ENCODE measurements at regions not wholly inside any gene's neighbourhood (a gene's known extent, or its start where the extent isn't known, plus 50 kb on each side); places are given as distances from the start of the nearest gene placed in this dataset.

DNA sequence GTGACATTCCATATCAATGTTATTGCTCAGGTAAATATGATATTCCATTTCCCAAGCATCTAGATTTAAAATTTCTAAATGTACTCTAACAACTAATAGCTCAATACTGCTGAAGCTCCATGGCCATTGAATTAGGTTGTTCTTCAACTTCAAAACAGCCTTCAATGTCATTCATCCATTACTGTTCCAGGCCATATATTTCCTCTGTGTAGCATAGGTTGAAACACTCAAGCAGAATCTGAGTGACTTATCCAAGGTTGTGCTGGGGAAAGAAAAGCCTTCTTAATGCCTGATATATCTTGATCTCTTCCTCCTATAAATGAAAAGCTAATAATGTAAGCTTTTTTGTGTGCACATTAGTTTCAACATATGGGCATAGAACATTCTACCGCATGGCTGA lies 142.1 kb upstream of the ARL4C start:
- DNase-seq (ENCODE audit: extremely low spot score), result peak; percentile 4
- Histone ChIP-seq H3K27ac (replicated peaks in 1 of 4) (no peak overlapping the region), H3K4me3 (no peak overlapping the region), H3K4me1 (no peaks in the 10 kb centered on the region), H3K36me3 (no peaks in the 10 kb centered on the region), H3K9me3 (peaks cover 0 to 13% (median 8%) of the 10 kb centered on the region in 4 donors), H3K27me3 (no peaks in the 10 kb centered on the region)
- intact Hi-C loops (cut with DNase I), result no loop called here
- WGBS, result 100% methylated on average over 1 of the region's 1 CpG
- no peak for TF ChIP-seq POLR2AphosphoS5 (IDR thresholded peaks at IDR 0.05)
- TF ChIP-seq EP300 (IDR thresholded peaks at IDR 0.05), result no peak
- TF ChIP-seq POLR2A (IDR thresholded peaks at IDR 0.05; ENCODE audit: low read depth), result no peak
- TF ChIP-seq, protein P1, sequence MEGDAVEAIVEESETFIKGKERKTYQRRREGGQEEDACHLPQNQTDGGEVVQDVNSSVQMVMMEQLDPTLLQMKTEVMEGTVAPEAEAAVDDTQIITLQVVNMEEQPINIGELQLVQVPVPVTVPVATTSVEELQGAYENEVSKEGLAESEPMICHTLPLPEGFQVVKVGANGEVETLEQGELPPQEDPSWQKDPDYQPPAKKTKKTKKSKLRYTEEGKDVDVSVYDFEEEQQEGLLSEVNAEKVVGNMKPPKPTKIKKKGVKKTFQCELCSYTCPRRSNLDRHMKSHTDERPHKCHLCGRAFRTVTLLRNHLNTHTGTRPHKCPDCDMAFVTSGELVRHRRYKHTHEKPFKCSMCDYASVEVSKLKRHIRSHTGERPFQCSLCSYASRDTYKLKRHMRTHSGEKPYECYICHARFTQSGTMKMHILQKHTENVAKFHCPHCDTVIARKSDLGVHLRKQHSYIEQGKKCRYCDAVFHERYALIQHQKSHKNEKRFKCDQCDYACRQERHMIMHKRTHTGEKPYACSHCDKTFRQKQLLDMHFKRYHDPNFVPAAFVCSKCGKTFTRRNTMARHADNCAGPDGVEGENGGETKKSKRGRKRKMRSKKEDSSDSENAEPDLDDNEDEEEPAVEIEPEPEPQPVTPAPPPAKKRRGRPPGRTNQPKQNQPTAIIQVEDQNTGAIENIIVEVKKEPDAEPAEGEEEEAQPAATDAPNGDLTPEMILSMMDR (IDR thresholded peaks at IDR 0.05), result no peak

DNA sequence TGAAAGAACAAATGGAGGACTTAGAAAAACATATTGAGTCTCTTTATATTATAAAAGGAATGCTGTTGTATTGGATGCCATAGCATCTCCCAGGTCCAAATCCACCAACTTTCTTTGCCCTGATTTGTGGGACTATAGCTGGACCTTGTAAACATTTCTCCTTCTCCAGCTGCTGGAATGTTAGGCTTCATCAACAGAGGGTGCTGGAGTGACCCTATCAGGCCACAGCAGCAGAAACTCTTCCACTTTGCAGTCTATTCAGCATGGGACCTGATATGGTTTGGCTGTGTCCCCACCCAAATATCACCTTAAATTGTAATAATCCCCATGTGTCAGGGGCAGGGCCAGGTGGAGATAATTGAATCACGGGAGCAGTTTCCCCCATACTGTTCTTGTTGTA lies 138.4 kb upstream of the ARL4C start:
- Histone ChIP-seq H3K27ac (replicated peaks in 1 of 4) (no peak overlapping the region), H3K27me3 (peaks cover 0 to 5% (median 0%) of the 10 kb centered on the region in 4 donors), H3K36me3 (no peaks in the 10 kb centered on the region), H3K9me3 (no peaks in the 10 kb centered on the region), H3K4me1 (peaks cover 0 to 17% (median 5%) of the 10 kb centered on the region in 4 donors), H3K4me3 (no peak overlapping the region)
- DNase-seq (ENCODE audit: extremely low spot score), result peak; percentile 53
- WGBS, result 89% methylated on average over 1 of the region's 1 CpG
- intact Hi-C loops (cut with DNase I), result no loop called here
- TF ChIP-seq EP300 (IDR thresholded peaks at IDR 0.05) (no peak), POLR2A (IDR thresholded peaks at IDR 0.05; ENCODE audit: low read depth) (no peak), POLR2AphosphoS5 (IDR thresholded peaks at IDR 0.05) (no peak)
- TF ChIP-seq, protein P1 (IDR thresholded peaks at IDR 0.05), result no peak

GRCh38 chr2:234633581-234634230 lies 136.8 kb upstream of the ARL4C start:
- no peak overlapping the region for H3K4me3 ChIP-seq
- H3K9me3 ChIP-seq, result no peaks in the 10 kb centered on the region
- H3K27ac ChIP-seq (replicated peaks in 1 of 4), result no peak overlapping the region
- H3K4me1 ChIP-seq, result peaks cover 0 to 18% (median 8%) of the 10 kb centered on the region in 4 donors
- 89% methylated on average over 9 of the region's 9 CpGs for WGBS
- TF ChIP-seq, protein P1 (IDR thresholded peaks at IDR 0.05), result no peak
- no peak for TF ChIP-seq EP300 (IDR thresholded peaks at IDR 0.05)
- no peak for TF ChIP-seq POLR2AphosphoS5 (IDR thresholded peaks at IDR 0.05)
- TF ChIP-seq POLR2A (IDR thresholded peaks at IDR 0.05; ENCODE audit: low read depth), result no peak
- intact Hi-C loops (cut with DNase I), result no loop called here
- no peaks in the 10 kb centered on the region for H3K36me3 ChIP-seq
- H3K27me3 ChIP-seq, result peaks cover 0 to 5% (median 0%) of the 10 kb centered on the region in 4 donors
- DNase-seq (ENCODE audit: extremely low spot score), result peak; percentile 57

- intact Hi-C loops (cut with DNase I), result no loop called here
- peak; percentile 55 for DNase-seq (ENCODE audit: extremely low spot score)
- peaks cover 0 to 18% (median 8%) of the 10 kb centered on the region in 4 donors for H3K4me1 ChIP-seq
- no peak for TF ChIP-seq POLR2A (IDR thresholded peaks at IDR 0.05; ENCODE audit: low read depth)
- no peak for TF ChIP-seq EP300 (IDR thresholded peaks at IDR 0.05)
- no peak for TF ChIP-seq POLR2AphosphoS5 (IDR thresholded peaks at IDR 0.05)
- TF ChIP-seq, protein P1 (IDR thresholded peaks at IDR 0.05), result no peak
- H3K27ac ChIP-seq (replicated peaks in 1 of 4), result no peak overlapping the region
- H3K9me3 ChIP-seq, result no peaks in the 10 kb centered on the region
- 62% methylated on average over 12 of the region's 12 CpGs for WGBS
- H3K4me3 ChIP-seq, result no peak overlapping the region
- peaks cover 0 to 5% (median 0%) of the 10 kb centered on the region in 4 donors for H3K27me3 ChIP-seq
- H3K36me3 ChIP-seq, result no peaks in the 10 kb centered on the region
These were observed 135.9 kb upstream of the ARL4C start for GRCh38 chr2:234632527-234633391.

Measured in esophagus muscularis mucosa (tissue), 4 donors.